Ishikawa (cell line): ENCODE measurements at regions not wholly inside any gene's neighbourhood (a gene's known extent, or its start where the extent isn't known, plus 50 kb on each side); places are given as distances from the start of the nearest gene placed in this dataset.

Experiments
- CEBPB ChIP-seq: IDR thresholded peaks from 2 replicates; pipeline ENCODE4 v1.6.1; 2012
- CREB1 ChIP-seq: IDR thresholded peaks from 2 replicates; pipeline ENCODE4 v1.6.1; 2012; ENCODE audit warnings: low read depth
- EGR1 ChIP-seq: IDR thresholded peaks from 2 replicates; pipeline ENCODE4 v1.6.1; 2012
- EP300 ChIP-seq: IDR thresholded peaks from 2 replicates; pipeline ENCODE4 v1.6.1; 2012; ENCODE audit warnings: borderline replicate concordance
- FOXM1 ChIP-seq: IDR thresholded peaks from 2 replicates; pipeline ENCODE4 v1.6.1; 2012; ENCODE audit warnings: low read depth, borderline replicate concordance
- NFIC ChIP-seq: IDR thresholded peaks from 2 replicates; pipeline ENCODE4 v1.6.1; 2012
- RAD21 ChIP-seq: IDR thresholded peaks from 2 replicates; pipeline ENCODE4 v1.6.1; 2012; ENCODE audit warnings: low read depth
- TAF1 ChIP-seq: IDR thresholded peaks from 2 replicates; pipeline ENCODE4 v1.6.1; 2012; ENCODE audit warnings: low read depth, mild to moderate bottlenecking
- TCF12 ChIP-seq: IDR thresholded peaks from 2 replicates; pipeline ENCODE4 v1.6.1; 2012; ENCODE audit warnings: low read depth
- TEAD4 ChIP-seq: IDR thresholded peaks from 2 replicates; pipeline ENCODE4 v1.6.1; 2012
- USF1 ChIP-seq: IDR thresholded peaks from 2 replicates; pipeline ENCODE4 v1.6.1; 2012
- YY1 ChIP-seq: IDR thresholded peaks from 2 replicates; pipeline ENCODE4 v1.6.1; 2012; ENCODE audit warnings: low read depth
- ZBTB7A ChIP-seq: IDR thresholded peaks from 2 replicates; pipeline ENCODE4 v1.6.1; 2012; ENCODE audit warnings: low read depth
- TF ChIP-seq, protein P1 (sequence below): IDR thresholded peaks from 2 replicates; pipeline ENCODE4 v1.6.1; 2012; ENCODE audit warnings: low read depth, mild to moderate bottlenecking
- TF ChIP-seq, protein P2 (sequence below): IDR thresholded peaks from 2 replicates; pipeline ENCODE4 v1.6.1; 2012

- no peak for TF ChIP-seq EGR1
- no peak for TF ChIP-seq EP300
- TF ChIP-seq USF1, result no peak
- TF ChIP-seq TEAD4, result no peak
- TF ChIP-seq, protein P1, sequence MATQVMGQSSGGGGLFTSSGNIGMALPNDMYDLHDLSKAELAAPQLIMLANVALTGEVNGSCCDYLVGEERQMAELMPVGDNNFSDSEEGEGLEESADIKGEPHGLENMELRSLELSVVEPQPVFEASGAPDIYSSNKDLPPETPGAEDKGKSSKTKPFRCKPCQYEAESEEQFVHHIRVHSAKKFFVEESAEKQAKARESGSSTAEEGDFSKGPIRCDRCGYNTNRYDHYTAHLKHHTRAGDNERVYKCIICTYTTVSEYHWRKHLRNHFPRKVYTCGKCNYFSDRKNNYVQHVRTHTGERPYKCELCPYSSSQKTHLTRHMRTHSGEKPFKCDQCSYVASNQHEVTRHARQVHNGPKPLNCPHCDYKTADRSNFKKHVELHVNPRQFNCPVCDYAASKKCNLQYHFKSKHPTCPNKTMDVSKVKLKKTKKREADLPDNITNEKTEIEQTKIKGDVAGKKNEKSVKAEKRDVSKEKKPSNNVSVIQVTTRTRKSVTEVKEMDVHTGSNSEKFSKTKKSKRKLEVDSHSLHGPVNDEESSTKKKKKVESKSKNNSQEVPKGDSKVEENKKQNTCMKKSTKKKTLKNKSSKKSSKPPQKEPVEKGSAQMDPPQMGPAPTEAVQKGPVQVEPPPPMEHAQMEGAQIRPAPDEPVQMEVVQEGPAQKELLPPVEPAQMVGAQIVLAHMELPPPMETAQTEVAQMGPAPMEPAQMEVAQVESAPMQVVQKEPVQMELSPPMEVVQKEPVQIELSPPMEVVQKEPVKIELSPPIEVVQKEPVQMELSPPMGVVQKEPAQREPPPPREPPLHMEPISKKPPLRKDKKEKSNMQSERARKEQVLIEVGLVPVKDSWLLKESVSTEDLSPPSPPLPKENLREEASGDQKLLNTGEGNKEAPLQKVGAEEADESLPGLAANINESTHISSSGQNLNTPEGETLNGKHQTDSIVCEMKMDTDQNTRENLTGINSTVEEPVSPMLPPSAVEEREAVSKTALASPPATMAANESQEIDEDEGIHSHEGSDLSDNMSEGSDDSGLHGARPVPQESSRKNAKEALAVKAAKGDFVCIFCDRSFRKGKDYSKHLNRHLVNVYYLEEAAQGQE, result no peak
- TF ChIP-seq TAF1, result no peak
- TF ChIP-seq, protein P2, sequence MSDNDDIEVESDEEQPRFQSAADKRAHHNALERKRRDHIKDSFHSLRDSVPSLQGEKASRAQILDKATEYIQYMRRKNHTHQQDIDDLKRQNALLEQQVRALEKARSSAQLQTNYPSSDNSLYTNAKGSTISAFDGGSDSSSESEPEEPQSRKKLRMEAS, result no peak
Observed at GRCh38 chr6:142500250-142500786, 198.5 kb downstream of the ADGRG6 start.

- no peak for TF ChIP-seq TAF1
- no peak for TF ChIP-seq YY1
- TF ChIP-seq USF1, result no peak
Observed at GRCh38 chr6:142501795-142502194, 200.0 kb downstream of the ADGRG6 start.

DNA sequence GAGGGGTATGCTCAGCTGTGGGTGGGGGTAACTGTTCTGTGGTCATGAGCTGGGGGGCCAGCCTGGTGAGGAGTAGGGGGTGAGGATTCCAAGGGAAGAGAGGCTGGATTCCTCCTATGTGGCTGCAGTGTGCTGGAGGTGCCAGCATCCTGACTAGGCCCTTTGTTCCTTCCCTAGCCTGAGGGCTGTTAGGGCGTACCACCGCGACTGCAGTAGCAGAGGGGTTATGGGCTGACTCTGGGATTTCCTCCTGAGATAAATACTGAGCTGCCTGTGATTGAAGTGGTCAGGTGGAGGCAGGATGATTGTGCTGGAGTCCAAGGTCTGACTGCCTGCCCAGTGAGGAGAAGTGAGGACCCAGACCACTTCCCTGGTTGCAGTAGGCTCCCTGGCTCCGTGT lies 205.3 kb downstream of the ADGRG6 start:
- TF ChIP-seq USF1 (no peak), YY1 (no peak), TCF12 (no peak), ZBTB7A (no peak), CEBPB (no peak), TEAD4 (no peak), NFIC (no peak), CREB1 (no peak), EGR1 (no peak), EP300 (no peak), RAD21 (no peak), FOXM1 (no peak), TAF1 (no peak)
- TF ChIP-seq, protein P2, result no peak
- TF ChIP-seq, protein P1, result no peak

- TF ChIP-seq USF1, result no peak
- no peak for TF ChIP-seq ZBTB7A
- TF ChIP-seq TAF1, result no peak
- no peak for TF ChIP-seq YY1
- TF ChIP-seq NFIC, result no peak
- TF ChIP-seq TCF12, result no peak
- no peak for TF ChIP-seq EP300
- TF ChIP-seq EGR1, result no peak
- TF ChIP-seq, protein P2, result no peak
- TF ChIP-seq CEBPB, result no peak
- TF ChIP-seq FOXM1, result no peak
- TF ChIP-seq, protein P1, result no peak
- TF ChIP-seq TEAD4, result no peak
- no peak for TF ChIP-seq RAD21
- no peak for TF ChIP-seq CREB1
Observed at GRCh38 chr6:142510211-142510610, 208.4 kb downstream of the ADGRG6 start.
